ENCODE measurements at regions not wholly inside any gene's neighbourhood (a gene's known extent, or its start where the extent isn't known, plus 50 kb on each side); places are given as distances from the start of the nearest gene placed in this dataset.

DNA sequence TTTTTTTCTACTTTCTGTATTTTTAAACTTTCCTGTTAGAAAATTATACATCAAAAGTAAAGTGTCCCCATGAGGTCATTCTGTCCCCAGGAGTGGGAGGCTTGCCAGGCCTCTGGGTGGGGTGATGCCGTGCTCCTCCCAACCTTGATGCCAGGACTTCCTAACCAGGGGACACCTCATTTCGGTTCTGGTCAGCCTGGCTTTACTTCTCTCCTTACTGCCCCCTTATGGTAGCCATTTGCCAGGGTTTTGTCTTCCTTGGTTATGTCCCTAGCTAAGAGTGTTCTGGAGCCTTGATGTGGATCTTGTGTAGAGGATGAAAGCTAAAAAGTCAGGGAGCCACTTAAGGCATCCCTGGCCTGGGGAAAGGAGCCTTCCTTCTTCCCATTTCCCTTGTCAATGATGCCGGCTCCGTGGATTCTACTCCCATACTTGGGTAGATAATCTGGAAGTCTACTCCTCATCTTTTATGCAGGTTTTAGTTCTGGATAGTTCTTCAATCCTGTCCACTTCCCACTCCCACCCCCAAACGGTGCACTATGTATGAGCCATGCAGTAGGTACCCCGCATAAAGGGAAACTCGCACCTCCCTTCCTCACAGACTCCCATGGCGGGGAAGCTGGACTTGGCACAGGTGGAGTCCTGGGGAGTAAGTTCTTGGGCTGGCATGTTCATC is 164.1 kb upstream of the SALL4 start:
- H3K4me2 ChIP-seq (ENCODE audit: low read length), result no peak overlapping the region
- H2AFZ ChIP-seq (ENCODE audit: insufficient read depth, low read length, poor library complexity), result no peak overlapping the region
- no peaks in the 10 kb centered on the region for H3K79me1 ChIP-seq (ENCODE audit: low read length)
- peak overlapping the region; percentile 47 for H4K91ac ChIP-seq (ENCODE audit: low read depth, low read length)
- H2BK120ac ChIP-seq (ENCODE audit: insufficient read depth, low read length, poor library complexity), result peak overlapping the region; percentile 20
- no peak overlapping the region for H2BK5ac ChIP-seq (ENCODE audit: low read depth, low read length, poor library complexity)
- H2AK5ac ChIP-seq (ENCODE audit: low read length), result peak overlapping the region; percentile 88
- H3K9me3 ChIP-seq (ENCODE audit: insufficient read depth, low read depth, low read length), result no peaks in the 10 kb centered on the region
- H3K27ac ChIP-seq (ENCODE audit: low read depth, low read length), result no peak overlapping the region
- H3K14ac ChIP-seq (ENCODE audit: low read length), result peak overlapping the region; percentile 65
- no CpG with 5 or more reads among the region's 8 CpGs for WGBS (ENCODE audit: extremely low coverage, insufficient coverage, insufficient read length)
- H4K12ac ChIP-seq (ENCODE audit: low read depth, low read length), result no peak overlapping the region
- H3K36me3 ChIP-seq (ENCODE audit: control insufficient read depth in 1 of 2, insufficient read depth in 2 of 2, low read length in 2 of 2), result no peaks in the 10 kb centered on the region
- no peak overlapping the region for H3K23ac ChIP-seq (ENCODE audit: low read length)
- H3K4me1 ChIP-seq (ENCODE audit: control insufficient read depth in 1 of 2, insufficient read depth in 2 of 2, low read length in 2 of 2), result peaks cover 5 to 8% of the 10 kb centered on the region in 2 experiments
- H3K18ac ChIP-seq (ENCODE audit: low read length), result peak overlapping the region; percentile 46
- peak overlapping the region; percentile 57 for H4K8ac ChIP-seq (ENCODE audit: low read depth, low read length)
- DNase-seq, result peak; percentile 50 to 76
- H3K9ac ChIP-seq (ENCODE audit: low read length), result no peak overlapping the region
- no peak overlapping the region for H3K4ac ChIP-seq (ENCODE audit: low read depth, low read length)
- no peaks in the 10 kb centered on the region for H3K79me2 ChIP-seq (ENCODE audit: control insufficient read depth, insufficient read depth, low read length, poor library complexity)
- H2BK12ac ChIP-seq (ENCODE audit: low read length), result peak overlapping the region; percentile 38
- no peak overlapping the region for H3K4me3 ChIP-seq (ENCODE audit: low read depth, low read length)
- H3K27me3 ChIP-seq (ENCODE audit: insufficient read depth, low read length), result no peaks in the 10 kb centered on the region

DNA sequence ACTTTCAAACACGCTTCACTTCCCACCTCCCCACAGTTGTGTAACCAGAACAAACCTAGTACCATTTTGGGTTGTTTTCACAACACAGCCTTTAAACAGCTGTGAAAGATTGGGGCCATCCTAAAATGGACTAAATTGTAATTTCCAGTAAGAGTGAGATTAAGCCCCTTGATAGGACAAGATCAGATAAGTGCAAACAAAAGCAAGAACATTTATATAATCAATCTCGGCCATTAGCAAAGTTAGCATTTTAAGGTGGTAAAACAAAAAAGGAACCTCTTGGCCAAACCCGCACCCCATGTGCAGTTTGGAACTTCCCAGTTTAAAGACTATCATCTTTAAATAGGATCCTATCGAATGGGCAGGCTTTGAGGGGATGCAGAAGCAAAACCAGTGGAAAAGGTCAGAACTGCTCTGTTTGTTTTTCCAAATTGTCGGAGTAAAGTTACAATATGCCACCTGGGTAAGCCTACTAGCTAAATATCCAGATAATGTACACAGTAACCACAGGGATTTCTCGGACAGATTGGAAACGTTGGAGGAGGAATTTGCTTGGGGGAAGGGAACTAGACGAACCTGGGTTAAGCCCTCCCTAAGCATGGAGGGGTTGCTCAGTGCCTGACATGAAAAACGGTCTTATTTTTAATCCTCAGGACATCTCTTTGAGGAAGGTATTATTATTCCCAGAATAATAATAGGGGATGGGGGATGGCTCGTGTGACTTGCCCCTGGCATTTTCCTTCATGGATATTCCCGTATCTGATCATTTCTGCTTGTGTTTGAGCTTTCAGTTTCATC is 159.8 kb upstream of the SALL4 start:
- H3K9ac ChIP-seq (ENCODE audit: low read length), result no peak overlapping the region
- H4K91ac ChIP-seq (ENCODE audit: low read depth, low read length), result no peak overlapping the region
- no peaks in the 10 kb centered on the region for H3K36me3 ChIP-seq (ENCODE audit: control insufficient read depth in 1 of 2, insufficient read depth in 2 of 2, low read length in 2 of 2)

DNA sequence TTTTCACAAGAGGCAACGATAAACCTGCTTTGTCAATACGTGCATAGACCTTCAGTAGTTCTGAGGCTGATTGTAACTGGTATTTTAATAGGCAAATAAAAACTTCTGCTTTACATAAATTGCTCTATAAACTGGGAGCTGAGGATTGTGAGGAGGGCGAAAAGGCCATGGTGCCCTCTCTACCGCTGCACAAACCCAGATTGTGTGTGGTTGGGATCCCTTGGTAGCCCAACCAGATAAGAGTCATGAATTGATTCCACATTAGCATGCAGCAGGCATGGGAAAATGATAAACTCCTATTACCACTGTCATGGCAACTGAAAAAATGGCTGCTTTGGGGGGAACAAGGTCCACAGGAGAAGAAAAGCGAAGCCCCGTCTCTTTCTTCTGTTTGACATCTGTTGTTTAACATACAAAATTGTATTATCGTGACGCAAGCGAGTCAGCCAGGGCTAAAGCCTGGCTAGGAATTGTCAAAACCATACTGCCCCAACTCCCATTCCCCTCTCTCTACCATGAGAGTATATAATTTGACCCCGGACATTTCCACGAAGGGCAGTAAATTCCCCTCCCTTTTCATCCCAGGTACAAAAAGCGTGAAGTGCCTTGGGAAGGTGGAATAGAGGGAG is 157.8 kb upstream of the SALL4 start:
- Histone ChIP-seq H2AK5ac (ENCODE audit: low read length) (no peak overlapping the region), H2BK12ac (ENCODE audit: low read length) (peak overlapping the region; percentile 54), H3K4me3 (ENCODE audit: low read depth, low read length) (no peak overlapping the region), H3K23ac (ENCODE audit: low read length) (no peak overlapping the region), H2AFZ (ENCODE audit: insufficient read depth, low read length, poor library complexity) (no peak overlapping the region), H4K8ac (ENCODE audit: low read depth, low read length) (no peak overlapping the region), H3K4me1 (ENCODE audit: control insufficient read depth in 1 of 2, insufficient read depth in 2 of 2, low read length in 2 of 2) (peaks cover 0 to 3% of the 10 kb centered on the region in 2 experiments), H3K18ac (ENCODE audit: low read length) (no peak overlapping the region), H3K27me3 (ENCODE audit: insufficient read depth, low read length) (no peaks in the 10 kb centered on the region), H3K79me2 (ENCODE audit: control insufficient read depth, insufficient read depth, low read length, poor library complexity) (no peaks in the 10 kb centered on the region), H2BK120ac (ENCODE audit: insufficient read depth, low read length, poor library complexity) (no peak overlapping the region), H4K91ac (ENCODE audit: low read depth, low read length) (no peak overlapping the region), H3K9me3 (ENCODE audit: insufficient read depth, low read depth, low read length) (no peaks in the 10 kb centered on the region), H3K14ac (ENCODE audit: low read length) (no peak overlapping the region), H4K12ac (ENCODE audit: low read depth, low read length) (no peak overlapping the region), H2BK5ac (ENCODE audit: low read depth, low read length, poor library complexity) (no peak overlapping the region), H3K27ac (ENCODE audit: low read depth, low read length) (no peak overlapping the region), H3K4me2 (ENCODE audit: low read length) (no peak overlapping the region), H3K79me1 (ENCODE audit: low read length) (no peaks in the 10 kb centered on the region), H3K36me3 (ENCODE audit: control insufficient read depth in 1 of 2, insufficient read depth in 2 of 2, low read length in 2 of 2) (no peaks in the 10 kb centered on the region), H3K9ac (ENCODE audit: low read length) (no peak overlapping the region), H3K4ac (ENCODE audit: low read depth, low read length) (no peak overlapping the region)
- no CpG with 5 or more reads among the region's 12 CpGs for WGBS (ENCODE audit: extremely low coverage, insufficient coverage, insufficient read length)
- no peak for DNase-seq

More for the DNA sequence above, 159.8 kb upstream of the SALL4 start:
- Histone ChIP-seq H2AK5ac (ENCODE audit: low read length) (no peak overlapping the region), H3K79me2 (ENCODE audit: control insufficient read depth, insufficient read depth, low read length, poor library complexity) (no peaks in the 10 kb centered on the region), H2BK5ac (ENCODE audit: low read depth, low read length, poor library complexity) (no peak overlapping the region), H3K23ac (ENCODE audit: low read length) (no peak overlapping the region), H2AFZ (ENCODE audit: insufficient read depth, low read length, poor library complexity) (no peak overlapping the region), H3K18ac (ENCODE audit: low read length) (no peak overlapping the region), H4K12ac (ENCODE audit: low read depth, low read length) (no peak overlapping the region), H3K27ac (ENCODE audit: low read depth, low read length) (no peak overlapping the region), H3K4me2 (ENCODE audit: low read length) (no peak overlapping the region), H2BK12ac (ENCODE audit: low read length) (no peak overlapping the region), H3K9me3 (ENCODE audit: insufficient read depth, low read depth, low read length) (no peaks in the 10 kb centered on the region), H3K27me3 (ENCODE audit: insufficient read depth, low read length) (no peaks in the 10 kb centered on the region), H3K4ac (ENCODE audit: low read depth, low read length) (no peak overlapping the region), H4K8ac (ENCODE audit: low read depth, low read length) (no peak overlapping the region), H3K14ac (ENCODE audit: low read length) (no peak overlapping the region), H2BK120ac (ENCODE audit: insufficient read depth, low read length, poor library complexity) (no peak overlapping the region), H3K79me1 (ENCODE audit: low read length) (no peaks in the 10 kb centered on the region), H3K4me3 (ENCODE audit: low read depth, low read length) (no peak overlapping the region), H3K4me1 (ENCODE audit: control insufficient read depth in 1 of 2, insufficient read depth in 2 of 2, low read length in 2 of 2) (peaks cover 5 to 8% of the 10 kb centered on the region in 2 experiments)
- no CpG with 5 or more reads among the region's 11 CpGs for WGBS (ENCODE audit: extremely low coverage, insufficient coverage, insufficient read length)
- peak; percentile 41 to 67 for DNase-seq

DNA sequence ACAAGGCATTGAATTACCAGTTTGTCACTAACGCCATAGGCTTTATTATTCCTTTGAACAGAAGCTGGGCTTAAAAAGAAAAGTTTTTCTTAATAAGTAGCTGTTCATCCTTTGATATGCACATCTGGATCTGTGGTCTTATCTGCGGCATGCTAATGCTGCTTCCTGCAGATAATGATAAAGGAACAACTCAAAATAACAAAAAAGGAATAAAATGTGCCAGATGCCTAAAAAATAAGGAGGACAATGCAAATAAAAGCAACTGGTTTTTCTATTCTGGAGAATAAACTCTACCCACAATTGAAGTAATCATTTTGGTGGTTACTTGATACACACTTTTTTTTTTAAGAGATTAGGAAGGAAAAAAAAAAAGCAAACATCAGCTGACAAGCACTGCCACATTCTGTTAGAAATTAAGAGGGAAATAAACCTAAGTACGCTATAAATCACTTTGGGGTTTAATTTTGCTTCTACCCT is 156.8 kb upstream of the SALL4 start:
- no peak overlapping the region for H2BK5ac ChIP-seq (ENCODE audit: low read depth, low read length, poor library complexity)
- no peaks in the 10 kb centered on the region for H3K79me2 ChIP-seq (ENCODE audit: control insufficient read depth, insufficient read depth, low read length, poor library complexity)
- H2AFZ ChIP-seq (ENCODE audit: insufficient read depth, low read length, poor library complexity), result no peak overlapping the region
- no peak overlapping the region for H3K18ac ChIP-seq (ENCODE audit: low read length)
- no peak overlapping the region for H3K4me2 ChIP-seq (ENCODE audit: low read length)
- no peaks in the 10 kb centered on the region for H3K36me3 ChIP-seq (ENCODE audit: control insufficient read depth in 1 of 2, insufficient read depth in 2 of 2, low read length in 2 of 2)
- no peak overlapping the region for H2AK5ac ChIP-seq (ENCODE audit: low read length)
- no peak overlapping the region for H2BK12ac ChIP-seq (ENCODE audit: low read length)
- H3K9ac ChIP-seq (ENCODE audit: low read length), result no peak overlapping the region
- peaks cover 0 to 3% of the 10 kb centered on the region in 2 experiments for H3K4me1 ChIP-seq (ENCODE audit: control insufficient read depth in 1 of 2, insufficient read depth in 2 of 2, low read length in 2 of 2)
- H2BK120ac ChIP-seq (ENCODE audit: insufficient read depth, low read length, poor library complexity), result no peak overlapping the region
- no peak overlapping the region for H4K8ac ChIP-seq (ENCODE audit: low read depth, low read length)
- H3K4ac ChIP-seq (ENCODE audit: low read depth, low read length), result no peak overlapping the region
- WGBS (ENCODE audit: extremely low coverage, insufficient coverage, insufficient read length), result no CpG with 5 or more reads among the region's 3 CpGs
- DNase-seq, result no peak
- H3K27ac ChIP-seq (ENCODE audit: low read depth, low read length), result no peak overlapping the region
- H4K12ac ChIP-seq (ENCODE audit: low read depth, low read length), result no peak overlapping the region
- H3K14ac ChIP-seq (ENCODE audit: low read length), result no peak overlapping the region
- no peak overlapping the region for H4K91ac ChIP-seq (ENCODE audit: low read depth, low read length)
- H3K4me3 ChIP-seq (ENCODE audit: low read depth, low read length), result no peak overlapping the region
- no peak overlapping the region for H3K23ac ChIP-seq (ENCODE audit: low read length)
- H3K27me3 ChIP-seq (ENCODE audit: insufficient read depth, low read length), result no peaks in the 10 kb centered on the region
- H3K79me1 ChIP-seq (ENCODE audit: low read length), result no peaks in the 10 kb centered on the region
- H3K9me3 ChIP-seq (ENCODE audit: insufficient read depth, low read depth, low read length), result no peaks in the 10 kb centered on the region

All from trophoblast cell (in vitro differentiated cells and primary cell).